HG03066 (cell line): ENCODE measurements at regions not wholly inside any gene's neighbourhood (a gene's known extent, or its start where the extent isn't known, plus 50 kb on each side); places are given as distances from the start of the nearest gene placed in this dataset.
"Not testable (repeated sequence)": the region's sequence is repeated elsewhere in the genome, so short reads cannot be mapped to it uniquely, and the experiment has no call there.

ENCODE experiments used
- ATAC-seq: cut with Tn5 transposase; IDR thresholded peaks from one replicate; pipeline ENCODE4 v1.9.1; 2021; ENCODE audit warnings: low read depth; ENCODE audit not compliant: unreplicated experiment

GRCh38 chr2:60259781-60260180, 293.7 kb downstream of the BCL11A start:
- no peak for ATAC-seq

DNA sequence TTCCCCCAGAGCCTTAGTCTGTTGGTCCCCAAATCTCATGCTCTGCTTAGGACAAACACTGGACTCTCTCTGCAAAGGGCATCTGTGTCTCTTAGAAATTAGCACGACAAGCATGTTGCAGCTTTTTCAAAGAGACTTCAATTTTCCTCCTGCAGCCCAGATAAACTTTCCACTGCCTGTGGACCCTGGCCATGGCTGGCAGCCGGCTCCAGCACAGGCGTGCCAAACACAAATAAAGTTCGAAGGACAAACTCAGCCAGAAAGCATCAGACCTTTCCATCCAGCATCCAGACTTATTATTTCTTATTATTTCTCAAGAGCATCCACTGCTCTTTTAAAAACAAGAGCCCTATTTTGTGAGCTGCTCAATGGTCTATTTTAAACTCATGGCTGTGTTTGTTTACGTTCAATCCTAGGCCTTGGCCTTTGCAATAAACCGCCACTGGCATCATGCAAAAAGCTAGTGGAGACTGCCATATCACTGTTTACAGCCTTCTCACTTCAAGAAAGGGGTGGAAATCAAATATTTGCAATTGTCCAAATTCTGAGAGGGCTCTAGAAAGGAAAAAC, 300.8 kb downstream of the BCL11A start:
- no peak for ATAC-seq

DNA sequence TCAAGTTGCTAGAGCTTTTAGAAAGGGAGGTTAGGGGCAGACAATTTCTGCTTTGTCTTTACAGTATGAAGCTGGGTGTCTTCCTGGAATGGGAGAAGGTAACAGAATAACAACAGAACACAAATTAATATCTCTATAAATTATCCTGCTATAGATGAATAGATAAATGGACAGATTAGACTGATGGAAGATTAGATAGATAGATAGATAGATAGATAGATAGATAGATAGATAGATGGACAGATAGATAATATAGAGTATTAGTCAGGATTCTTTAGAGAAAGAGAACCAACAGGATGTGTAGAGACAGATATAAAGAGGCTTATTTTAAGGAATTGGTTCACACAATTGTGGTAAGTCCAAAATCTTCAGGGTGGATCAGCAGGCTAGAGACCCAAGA, 302.2 kb downstream of the BCL11A start:
- no peak for ATAC-seq

GRCh38 chr2:60249879-60250278, 303.6 kb downstream of the BCL11A start:
- no peak for ATAC-seq

DNA sequence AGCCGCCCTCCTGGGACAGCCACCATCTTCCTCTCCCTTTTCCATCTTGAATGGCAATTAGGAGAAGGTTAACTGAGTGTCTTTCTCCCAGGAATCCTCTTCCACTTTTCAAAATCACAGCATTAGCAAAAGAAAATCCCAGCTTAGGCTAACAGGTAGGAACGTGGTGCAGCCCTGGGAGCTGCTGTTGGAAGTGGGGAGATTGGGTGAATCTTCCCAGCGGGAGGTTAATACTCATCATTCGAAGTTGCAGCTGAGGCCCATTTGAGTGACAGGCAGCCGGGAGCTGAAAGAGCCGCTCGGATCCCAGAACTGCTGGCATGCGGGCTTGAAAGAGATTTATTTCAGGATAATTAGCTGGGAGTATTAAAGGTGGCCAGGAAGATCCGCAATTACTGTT, 306.0 kb downstream of the BCL11A start:
- ATAC-seq = no peak

- no peak for ATAC-seq
These were observed 306.9 kb downstream of the BCL11A start for GRCh38 chr2:60246583-60246982.

DNA sequence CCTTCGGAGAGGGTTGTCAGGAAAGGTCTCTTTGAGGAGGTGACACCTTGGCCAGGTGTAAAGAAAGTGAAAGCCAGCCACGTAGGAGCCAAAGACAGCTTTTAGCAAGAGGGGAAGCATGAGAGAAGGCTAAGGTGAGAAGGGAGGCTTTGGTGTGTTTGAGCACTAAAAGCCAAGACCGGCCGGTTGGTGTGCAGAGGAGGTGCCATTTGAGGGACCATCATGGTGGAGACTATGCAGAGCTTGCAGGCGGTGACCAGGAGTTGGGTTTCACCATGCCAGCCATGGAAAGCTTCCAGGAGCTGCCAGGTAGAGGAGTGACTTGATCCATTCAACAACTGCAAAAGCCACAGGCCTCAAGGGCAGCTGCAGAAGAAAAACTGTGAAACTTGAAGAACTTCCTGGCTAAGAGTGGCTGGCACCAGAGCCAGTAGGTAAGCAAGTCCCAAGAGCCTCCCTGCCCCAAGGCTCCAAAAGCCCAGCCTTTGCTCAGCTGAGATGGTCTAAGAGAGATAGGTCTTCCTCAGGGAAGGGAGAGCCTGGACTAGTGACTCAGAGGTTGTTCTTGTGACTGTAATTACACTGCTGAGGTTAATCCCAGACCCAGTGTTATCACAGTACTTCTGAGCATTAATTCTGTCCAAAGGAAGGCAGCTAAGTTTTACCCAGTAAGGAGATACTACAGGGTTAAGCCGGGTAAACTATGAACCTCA, 319.0 kb downstream of the BCL11A start:
- ATAC-seq = no peak

DNA sequence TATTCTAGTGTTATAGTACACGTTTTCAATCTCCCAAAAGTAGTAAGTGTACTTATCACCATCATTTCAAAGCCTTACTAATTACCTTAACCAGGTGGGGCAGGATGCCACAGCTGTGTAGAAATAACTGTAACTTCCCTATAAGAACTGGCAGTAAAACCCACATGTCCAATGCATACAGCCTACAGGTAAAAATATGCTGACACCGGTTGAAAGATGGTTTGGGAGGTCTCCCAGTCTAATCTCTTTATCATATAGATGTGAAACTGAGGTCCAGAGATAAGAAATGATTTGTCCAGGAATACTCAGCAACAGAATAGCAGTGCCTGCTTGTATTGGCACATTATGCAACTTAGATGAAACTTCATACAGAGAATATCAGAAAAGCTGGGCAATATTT, 322.9 kb downstream of the BCL11A start:
- ATAC-seq = no peak

- ATAC-seq = no peak
These were observed 323.4 kb downstream of the BCL11A start for GRCh38 chr2:60230037-60230436.

DNA sequence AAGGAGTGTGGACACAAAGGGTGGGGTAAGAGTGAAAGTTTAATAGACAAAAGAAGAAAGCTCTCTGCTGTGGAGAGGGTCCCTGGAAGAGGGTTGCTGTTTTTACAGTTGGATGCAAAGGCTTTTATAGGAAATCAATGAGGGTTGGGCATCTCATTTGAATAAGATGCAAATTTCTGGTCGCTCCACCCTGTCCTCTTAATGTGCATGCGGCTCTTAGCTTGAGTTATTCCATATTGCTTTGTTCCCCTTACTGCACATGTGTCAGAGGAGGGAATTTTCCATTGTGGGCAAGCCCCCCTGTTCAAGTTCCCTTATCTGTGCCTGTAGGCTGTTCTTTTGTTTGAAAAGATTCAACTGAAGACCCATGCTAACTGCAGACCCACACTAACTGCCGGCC, 326.5 kb downstream of the BCL11A start:
- ATAC-seq = no peak

GRCh38 chr2:60226191-60226590, 327.3 kb downstream of the BCL11A start:
- ATAC-seq = no peak

GRCh38 chr2:60223859-60224258, 329.6 kb downstream of the BCL11A start:
- no peak for ATAC-seq

DNA sequence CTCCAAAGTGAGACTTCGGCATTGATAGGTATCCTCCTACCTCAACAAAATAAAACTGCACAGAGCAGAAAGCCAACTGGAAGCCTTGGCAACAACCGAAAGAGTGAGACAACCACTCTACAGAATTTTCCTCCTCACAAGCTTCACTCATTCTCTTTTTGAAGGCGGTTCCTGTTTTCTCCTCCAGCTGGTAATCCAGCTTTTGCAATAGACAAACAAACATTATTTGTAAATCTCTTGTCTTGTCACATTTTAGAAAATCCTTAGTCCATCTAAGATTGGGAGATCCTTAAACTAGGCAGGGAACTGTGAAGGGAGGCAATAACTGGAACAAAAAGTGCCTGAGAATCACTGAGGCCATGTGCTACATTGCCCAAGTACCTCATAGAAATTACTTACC, 332.4 kb downstream of the BCL11A start:
- no peak for ATAC-seq

GRCh38 chr2:60219536-60219935, 333.9 kb downstream of the BCL11A start:
- ATAC-seq = no peak

DNA sequence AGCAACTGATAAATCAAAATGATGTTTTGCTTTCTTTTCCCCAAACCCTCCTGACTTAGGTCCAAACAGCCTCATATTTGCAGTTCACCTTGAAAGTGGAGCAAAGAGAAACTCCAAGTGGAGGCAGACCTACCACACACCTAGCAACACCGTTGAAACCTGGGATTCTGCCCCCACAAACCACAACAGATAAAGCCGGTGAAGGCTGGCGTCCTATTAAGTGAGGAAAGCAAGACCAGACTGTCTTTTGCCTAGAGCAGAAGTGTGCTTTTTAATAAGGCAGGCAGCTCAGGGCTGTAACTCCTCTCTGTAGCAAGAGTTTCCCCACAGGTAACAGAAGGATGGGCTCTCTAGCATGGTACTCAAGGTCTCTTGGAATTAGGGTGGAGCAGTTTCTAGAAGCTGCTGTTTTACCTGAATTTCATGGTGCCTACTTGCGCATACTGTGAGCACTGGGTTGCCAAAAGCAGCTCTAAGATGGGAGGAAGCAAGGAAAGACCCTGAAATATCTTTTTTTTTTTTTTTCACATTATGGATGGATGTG, 336.9 kb downstream of the BCL11A start:
- ATAC-seq = no peak

GRCh38 chr2:60215386-60215901, 338.0 kb downstream of the BCL11A start:
- ATAC-seq = no peak

- no peak for ATAC-seq
These were observed 338.9 kb downstream of the BCL11A start for GRCh38 chr2:60214626-60214875.

- no peak for ATAC-seq
These were observed 339.4 kb downstream of the BCL11A start for GRCh38 chr2:60213865-60214625.

DNA sequence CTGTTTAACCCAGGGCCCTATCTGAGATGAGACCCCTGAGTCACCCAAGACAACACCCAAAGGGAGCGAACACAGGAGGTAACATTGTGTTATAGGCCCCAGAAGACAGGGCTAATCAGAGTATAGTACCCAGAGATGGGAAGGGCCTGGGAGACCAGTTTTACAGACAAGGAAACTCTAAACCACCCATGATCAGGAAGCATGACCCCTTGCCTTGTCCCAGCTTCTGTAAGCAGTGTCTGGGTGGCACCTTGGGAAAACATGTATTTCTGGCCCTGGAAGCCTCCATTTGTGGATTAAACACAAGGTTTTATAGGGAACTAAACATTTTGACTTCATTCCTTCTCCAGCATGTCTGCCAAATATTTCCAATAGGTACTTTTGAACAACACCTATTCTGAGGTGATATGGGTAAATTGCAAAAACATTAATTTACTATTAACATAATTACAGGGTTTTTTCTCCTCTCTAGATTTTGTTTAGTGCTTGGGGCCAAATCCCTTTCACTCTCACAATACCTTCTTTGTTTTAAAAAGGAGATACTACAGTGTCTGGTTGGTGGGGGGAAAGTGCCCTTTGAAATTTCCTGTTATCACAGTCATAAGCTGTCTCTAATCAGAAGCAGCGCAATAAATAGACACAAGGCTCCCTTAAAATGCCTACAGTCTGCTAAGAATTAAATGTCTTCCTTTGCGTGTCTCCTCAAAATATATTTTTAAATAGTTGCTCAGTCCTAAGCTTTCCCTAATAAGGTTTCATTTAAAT, 341.1 kb downstream of the BCL11A start:
- ATAC-seq = no peak

GRCh38 chr2:60189006-60189405, 364.4 kb downstream of the BCL11A start:
- ATAC-seq = not testable (repeated sequence)

GRCh38 chr2:60175290-60175689, 378.2 kb downstream of the BCL11A start:
- no peak for ATAC-seq
